ENCODE measurements at regions not wholly inside any gene's neighbourhood (a gene's known extent, or its start where the extent isn't known, plus 50 kb on each side); places are given as distances from the start of the nearest gene placed in this dataset.

GRCh38 chr7:12474035-12474434 is 70.4 kb upstream of the VWDE start:
- Histone ChIP-seq H3K4me1 (no peaks in the 10 kb centered on the region), H3K9me3 (no peaks in the 10 kb centered on the region), H3K4me3 (no peak overlapping the region), H3K27ac (no peak overlapping the region), H3K36me3 (no peaks in the 10 kb centered on the region), H3K27me3 (no peaks in the 10 kb centered on the region)
- intact Hi-C loops (cut with DNase I; ENCODE audit: low total_unique reads): no loop called here
- DNase-seq (ENCODE audit: low spot score in 2 of 2): no peak
- TF ChIP-seq CTCF (IDR thresholded peaks at IDR 0.05) (no peak), POLR2AphosphoS5 (IDR thresholded peaks at IDR 0.05) (no peak), POLR2A (IDR thresholded peaks at IDR 0.05) (no peak)

GRCh38 chr7:12475362-12476063 is 71.8 kb upstream of the VWDE start:
- Histone ChIP-seq H3K36me3 (no peaks in the 10 kb centered on the region), H3K4me1 (no peaks in the 10 kb centered on the region), H3K27me3 (no peaks in the 10 kb centered on the region), H3K4me3 (no peak overlapping the region), H3K9me3 (no peaks in the 10 kb centered on the region), H3K27ac (no peak overlapping the region)
- TF ChIP-seq POLR2A (IDR thresholded peaks at IDR 0.05): no peak
- no peak for TF ChIP-seq POLR2AphosphoS5 (IDR thresholded peaks at IDR 0.05)
- TF ChIP-seq CTCF (IDR thresholded peaks at IDR 0.05): no peak
- DNase-seq (ENCODE audit: low spot score in 2 of 2): no peak
- intact Hi-C loops (cut with DNase I; ENCODE audit: low total_unique reads): no loop called here

- Histone ChIP-seq H3K9me3 (no peaks in the 10 kb centered on the region), H3K27me3 (no peaks in the 10 kb centered on the region), H3K27ac (no peak overlapping the region), H3K36me3 (no peaks in the 10 kb centered on the region), H3K4me3 (no peak overlapping the region), H3K4me1 (no peaks in the 10 kb centered on the region)
- TF ChIP-seq CTCF (IDR thresholded peaks at IDR 0.05): no peak
- TF ChIP-seq POLR2A (IDR thresholded peaks at IDR 0.05): no peak
- no peak for TF ChIP-seq POLR2AphosphoS5 (IDR thresholded peaks at IDR 0.05)
- DNase-seq (ENCODE audit: low spot score in 2 of 2): no peak
- intact Hi-C loops (cut with DNase I; ENCODE audit: low total_unique reads): no loop called here
These were observed 74.0 kb upstream of the VWDE start for GRCh38 chr7:12477620-12478019.

- Histone ChIP-seq H3K27me3 (no peaks in the 10 kb centered on the region), H3K9me3 (no peaks in the 10 kb centered on the region), H3K27ac (no peak overlapping the region), H3K4me1 (no peaks in the 10 kb centered on the region), H3K36me3 (no peaks in the 10 kb centered on the region), H3K4me3 (no peak overlapping the region)
- intact Hi-C loops (cut with DNase I; ENCODE audit: low total_unique reads): no loop called here
- DNase-seq (ENCODE audit: low spot score in 2 of 2): no peak
- TF ChIP-seq CTCF (IDR thresholded peaks at IDR 0.05) (no peak), POLR2A (IDR thresholded peaks at IDR 0.05) (no peak), POLR2AphosphoS5 (IDR thresholded peaks at IDR 0.05) (no peak)
These were observed 78.1 kb upstream of the VWDE start for GRCh38 chr7:12481722-12482121.

GRCh38 chr7:12485845-12486244 is 82.2 kb upstream of the VWDE start:
- TF ChIP-seq POLR2A (IDR thresholded peaks at IDR 0.05) (no peak), CTCF (IDR thresholded peaks at IDR 0.05) (no peak), POLR2AphosphoS5 (IDR thresholded peaks at IDR 0.05) (no peak)
- intact Hi-C loops (cut with DNase I; ENCODE audit: low total_unique reads): no loop called here
- no peaks in the 10 kb centered on the region for H3K36me3 ChIP-seq
- peaks cover 0 to 3% of the 10 kb centered on the region in 2 donors for H3K27me3 ChIP-seq
- no peak for DNase-seq (ENCODE audit: low spot score in 2 of 2)
- H3K4me1 ChIP-seq: no peaks in the 10 kb centered on the region
- no peak overlapping the region for H3K4me3 ChIP-seq
- H3K9me3 ChIP-seq: no peaks in the 10 kb centered on the region
- H3K27ac ChIP-seq: no peak overlapping the region
